Neural progenitor cell (in vitro differentiated cells): ENCODE measurements at regions not wholly inside any gene's neighbourhood (a gene's known extent, or its start where the extent isn't known, plus 50 kb on each side); places are given as distances from the start of the nearest gene placed in this dataset.

Experiments
- CTCF ChIP-seq: fragments of 200-600 bp; sonication (generic); IDR thresholded peaks from 2 replicates; pipeline ENCODE4 v1.5.1; 2017; ENCODE audit warnings: antibody characterized with exemption, mild to moderate bottlenecking
- EZH2 ChIP-seq: fragments of 200-600 bp; sonication (generic); IDR thresholded peaks from 2 replicates; pipeline ENCODE4 v1.6.1; 2017; ENCODE audit warnings: antibody characterized with exemption, mild to moderate bottlenecking, moderate library complexity

- TF ChIP-seq CTCF (no peak), EZH2 (no peak)
Observed at GRCh38 chr1:166271151-166271538, 104.3 kb upstream of the FAM78B start.
